Neural progenitor cell (in vitro differentiated cells): ENCODE measurements at regions not wholly inside any gene's neighbourhood (a gene's known extent, or its start where the extent isn't known, plus 50 kb on each side); places are given as distances from the start of the nearest gene placed in this dataset.
"Not testable (repeated sequence)": the region's sequence is repeated elsewhere in the genome, so short reads cannot be mapped to it uniquely, and the experiment has no call there.

ENCODE experiments used
- CTCF ChIP-seq: fragments of 200-600 bp; sonication (generic); IDR thresholded peaks from 2 replicates; pipeline ENCODE4 v1.5.1; 2017; ENCODE audit warnings: antibody characterized with exemption, mild to moderate bottlenecking
- EZH2phosphoT487 ChIP-seq: fragments of 200-600 bp; sonication (generic); IDR thresholded peaks from 2 replicates; pipeline ENCODE4 v1.6.1; 2017; ENCODE audit warnings: antibody characterized with exemption

- not testable (repeated sequence) for TF ChIP-seq CTCF, EZH2phosphoT487
Measured at GRCh38 chr5:100013305-100013704, 521.9 kb upstream of the FAM174A start.
